HEK293 (cell line): ENCODE measurements at regions not wholly inside any gene's neighbourhood (a gene's known extent, or its start where the extent isn't known, plus 50 kb on each side); places are given as distances from the start of the nearest gene placed in this dataset.

Experiments used
- CTCF ChIA-PET: fragments of 350-600 bp; formaldehyde crosslinking; extraction: SDS; loops from one replicate; lab custom pipeline; 2021; ENCODE audit warnings: antibody characterized with exemption; lab: Yijun Ruan, JAX
- POLR2A ChIA-PET: fragments of 300-600 bp; formaldehyde crosslinking; extraction: SDS; loops from one replicate; lab custom pipeline; 2020; ENCODE audit warnings: antibody characterized with exemption, inconsistent platforms; lab: Yijun Ruan, JAX
- H3K27ac ChIP-seq: fragments of 200-500 bp; sonication (Bioruptor generic); 2 replicates; pipeline ENCODE4 v1.5.1; 2014; ENCODE audit warnings: low read depth, low read length, control low read depth, inconsistent platforms; ENCODE audit errors: extremely low read depth
- H3K36me3 ChIP-seq, 2 experiments: fragments of 200-500 bp in 1 of 2; sonication (Bioruptor generic) in 1 of 2; 1 replicate in 1 of 2; 2 replicates in 1 of 2; pipeline ENCODE4 v1.5.1; 2014 to 2017; ENCODE audit warnings: inconsistent platforms in 2 of 2, low read length in 2 of 2; ENCODE audit not compliant: control insufficient read depth in 2 of 2, insufficient read depth in 1 of 2
- H3K4me1 ChIP-seq: fragments of 200-500 bp; sonication (Bioruptor generic); 2 replicates; pipeline ENCODE4 v1.5.1; 2014; ENCODE audit warnings: mild to moderate bottlenecking, low read length, inconsistent platforms; ENCODE audit not compliant: control insufficient read depth, insufficient read depth
- H3K4me3 ChIP-seq: 2 replicates; pipeline ENCODE4 v1.5.1; 2011; ENCODE audit warnings: low read depth, mild to moderate bottlenecking, control low read depth, low read length, moderate library complexity
- H3K9me3 ChIP-seq: fragments of 200-500 bp; sonication (Bioruptor generic); 2 replicates; pipeline ENCODE4 v1.5.1; 2014; ENCODE audit warnings: low read depth, low read length, inconsistent platforms; ENCODE audit not compliant: control insufficient read depth, insufficient read depth
- KLF16 ChIP-seq: fragments of 450-650 bp; formaldehyde crosslinking; IDR thresholded peaks from 2 replicates; pipeline ENCODE4 v1.5.1; 2017; ENCODE audit warnings: missing biosample characterization, missing genetic modification characterization
- KLF8 ChIP-seq: fragments of 450-650 bp; formaldehyde crosslinking; IDR thresholded peaks from 2 replicates; pipeline ENCODE4 v1.5.1; 2016; ENCODE audit warnings: missing biosample characterization, missing genetic modification characterization
- PRDM2 ChIP-seq: fragments of 450-650 bp; formaldehyde crosslinking; IDR thresholded peaks from 2 replicates; pipeline ENCODE4 v1.5.1; 2016; ENCODE audit warnings: missing biosample characterization, missing genetic modification characterization, borderline replicate concordance
- SCRT1 ChIP-seq: fragments of 450-650 bp; formaldehyde crosslinking; IDR thresholded peaks from 2 replicates; pipeline ENCODE4 v1.5.1; 2016; ENCODE audit warnings: missing biosample characterization, missing genetic modification characterization, borderline replicate concordance
- ZBTB1 ChIP-seq: fragments of 450-650 bp; formaldehyde crosslinking; IDR thresholded peaks from 2 replicates; pipeline ENCODE4 v1.5.1; 2016; ENCODE audit warnings: missing biosample characterization, missing genetic modification characterization
- ZNF121 ChIP-seq: fragments of 450-650 bp; formaldehyde crosslinking; IDR thresholded peaks from 2 replicates; pipeline ENCODE4 v1.5.1; 2016; ENCODE audit warnings: missing biosample characterization, missing genetic modification characterization
- ZNF133 ChIP-seq: fragments of 450-650 bp; formaldehyde crosslinking; IDR thresholded peaks from 2 replicates; pipeline ENCODE4 v1.5.1; 2016; ENCODE audit warnings: missing biosample characterization, missing genetic modification characterization
- ZNF280D ChIP-seq: fragments of 450-650 bp; formaldehyde crosslinking; IDR thresholded peaks from 2 replicates; pipeline ENCODE4 v1.5.1; 2016; ENCODE audit warnings: missing biosample characterization, missing genetic modification characterization
- ZNF341 ChIP-seq: fragments of 450-650 bp; formaldehyde crosslinking; IDR thresholded peaks from 2 replicates; pipeline ENCODE4; 2016; ENCODE audit warnings: low read depth, missing biosample characterization, missing genetic modification characterization
- ZNF350 ChIP-seq: fragments of 450-650 bp; formaldehyde crosslinking; IDR thresholded peaks from 2 replicates; pipeline ENCODE4 v1.5.0; 2017; ENCODE audit warnings: missing biosample characterization, mild to moderate bottlenecking, missing genetic modification characterization
- ZNF433 ChIP-seq: fragments of 450-650 bp; formaldehyde crosslinking; IDR thresholded peaks from 2 replicates; pipeline ENCODE4 v1.5.1; 2016; ENCODE audit warnings: missing biosample characterization, missing genetic modification characterization, low read depth
- ZNF513 ChIP-seq: fragments of 450-650 bp; IDR thresholded peaks from 2 replicates; pipeline ENCODE4 v1.5.1; 2018; ENCODE audit warnings: missing biosample characterization, missing genetic modification characterization
- ZNF560 ChIP-seq: fragments of 450-650 bp; formaldehyde crosslinking; IDR thresholded peaks from 2 replicates; pipeline ENCODE4 v1.5.1; 2017; ENCODE audit warnings: missing biosample characterization, missing genetic modification characterization, borderline replicate concordance
- ZNF621 ChIP-seq: fragments of 450-650 bp; formaldehyde crosslinking; IDR thresholded peaks from 2 replicates; pipeline ENCODE4 v1.5.1; 2017; ENCODE audit warnings: missing biosample characterization, missing genetic modification characterization
- ZNF624 ChIP-seq: fragments of 450-650 bp; formaldehyde crosslinking; IDR thresholded peaks from 2 replicates; pipeline ENCODE4 v1.5.1; 2017; ENCODE audit warnings: missing biosample characterization, missing genetic modification characterization
- ZNF777 ChIP-seq: fragments of 450-650 bp; formaldehyde crosslinking; IDR thresholded peaks from 2 replicates; pipeline ENCODE4 v1.5.1; 2017; ENCODE audit warnings: missing biosample characterization, missing genetic modification characterization, borderline replicate concordance
- ZSCAN16 ChIP-seq: fragments of 450-650 bp; formaldehyde crosslinking; IDR thresholded peaks from 2 replicates; pipeline ENCODE4 v1.5.1; 2016; ENCODE audit warnings: missing biosample characterization, missing genetic modification characterization
- ZSCAN23 ChIP-seq: fragments of 450-650 bp; formaldehyde crosslinking; IDR thresholded peaks from 2 replicates; pipeline ENCODE4 v1.5.1; 2016; ENCODE audit warnings: missing biosample characterization, missing genetic modification characterization
- ZSCAN5A ChIP-seq: fragments of 450-650 bp; formaldehyde crosslinking; IDR thresholded peaks from 2 replicates; pipeline ENCODE4 v1.5.1; 2016; ENCODE audit warnings: missing biosample characterization, missing genetic modification characterization

- no peak for TF ChIP-seq PRDM2
- no peak for TF ChIP-seq ZNF350 (tag by site-specific recombination)
- no peak for TF ChIP-seq ZNF133 (tag by site-specific recombination)
- no peak for TF ChIP-seq ZNF621
- TF ChIP-seq ZSCAN23 (tag by site-specific recombination) = no peak
- no peak for TF ChIP-seq ZNF121 (tag by site-specific recombination)
- no peak for TF ChIP-seq ZNF624
- TF ChIP-seq ZNF280D (tag by site-specific recombination) = no peak
Measured at GRCh38 chr4:123696687-123697086, 300.1 kb downstream of the SPRY1 start (continued).

- TF ChIP-seq KLF16 (tag by site-specific recombination) (no peak), KLF8 (tag by site-specific recombination) (no peak), ZSCAN5A (tag by site-specific recombination) (no peak), SCRT1 (tag by site-specific recombination) (no peak), ZNF560 (tag by site-specific recombination) (no peak), ZNF513 (tag by site-specific recombination) (no peak), ZNF433 (no peak), ZNF777 (no peak), ZBTB1 (tag by site-specific recombination) (no peak), ZNF341 (no peak), ZSCAN16 (tag by site-specific recombination) (no peak)
- Histone ChIP-seq H3K4me1 (no peaks in the 10 kb centered on the region), H3K4me3 (no peak overlapping the region), H3K36me3 (no peaks in the 10 kb centered on the region), H3K9me3 (no peaks in the 10 kb centered on the region), H3K27ac (no peak overlapping the region)
- POLR2A ChIA-PET = no interaction called here
- CTCF ChIA-PET = interaction anchor here (1.0 kb wide), 1 partner anchor 74 kb away, joined by 3 read pairs; no protein-coding TSS in a partner anchor
Measured at GRCh38 chr4:123698556-123698955, 302.0 kb downstream of the SPRY1 start.
